Chondrocyte (in vitro differentiated cells): ENCODE measurements at regions not wholly inside any gene's neighbourhood (a gene's known extent, or its start where the extent isn't known, plus 50 kb on each side); places are given as distances from the start of the nearest gene placed in this dataset.

ENCODE experiments used
- DNase-seq: peaks from one replicate; pipeline ENCODE4 v3.0.0; 2021; ENCODE audit warnings: mixed read lengths, low spot score
- H3K27ac Mint-ChIP-seq: one replicate; pipeline ENCODE4 v1.8.0; 2021; ENCODE audit warnings: mild to moderate bottlenecking, moderate library complexity, mixed read lengths; ENCODE audit not compliant: unreplicated experiment
- H3K27me3 Mint-ChIP-seq: 2 replicates; pipeline ENCODE4 v1.8.0; 2021; ENCODE audit warnings: low read depth, mixed read lengths
- H3K36me3 Mint-ChIP-seq: 2 replicates; pipeline ENCODE4 v1.8.0; 2021; ENCODE audit warnings: low read depth, mixed read lengths
- H3K4me1 Mint-ChIP-seq: 2 replicates; pipeline ENCODE4 v1.8.0; 2021; ENCODE audit warnings: low read depth, mild to moderate bottlenecking, mixed read lengths
- H3K4me3 Mint-ChIP-seq: one replicate; pipeline ENCODE4 v1.8.0; 2021; ENCODE audit warnings: mild to moderate bottlenecking, moderate library complexity, mixed read lengths; ENCODE audit not compliant: unreplicated experiment
- H3K9me3 Mint-ChIP-seq: 2 replicates; pipeline ENCODE4 v1.8.0; 2021; ENCODE audit warnings: low read depth, mixed read lengths
- TF ChIP-seq, protein P1 (sequence below): fragments of 200-600 bp; sonication (generic); IDR thresholded peaks from 2 replicates; pipeline ENCODE4 v1.5.0; 2021; ENCODE audit warnings: antibody characterized with exemption, mild to moderate bottlenecking, moderate library complexity

DNA sequence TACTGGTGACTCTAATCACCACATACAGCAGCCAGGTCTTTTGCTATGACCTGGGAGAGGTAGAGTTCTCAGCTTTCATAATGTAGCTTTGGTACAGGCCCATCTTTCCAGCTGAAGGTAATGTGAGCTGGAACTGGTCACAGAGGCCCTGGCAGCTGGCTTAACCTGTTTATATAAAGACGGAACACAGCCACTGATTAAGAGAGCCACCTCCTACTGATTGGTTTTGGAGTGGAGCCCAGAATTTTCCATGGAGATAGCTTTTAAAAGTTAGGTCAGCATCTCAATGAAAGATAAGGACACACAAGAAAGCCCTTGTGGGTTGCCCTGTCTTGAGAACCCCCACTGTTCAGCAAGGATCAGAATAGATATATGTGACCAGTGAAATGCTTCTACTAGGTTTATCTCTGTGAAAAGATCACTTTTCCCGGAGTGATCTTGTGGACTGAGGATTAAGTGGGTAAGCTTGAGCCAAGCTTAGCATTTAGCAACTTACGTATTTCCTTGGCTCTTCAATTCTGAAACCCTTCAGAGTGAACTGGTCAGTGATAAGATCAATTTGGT is 213.7 kb upstream of the CITED2 start:
- Mint-ChIP-seq H3K27ac (peak overlapping the region; percentile 92), H3K36me3 (no peaks in the 10 kb centered on the region), H3K4me3 (no peak overlapping the region), H3K4me1 (peaks cover 65% of the 10 kb centered on the region), H3K9me3 (peaks cover 4% of the 10 kb centered on the region), H3K27me3 (no peaks in the 10 kb centered on the region)
- DNase-seq: no peak
- TF ChIP-seq, protein P1, sequence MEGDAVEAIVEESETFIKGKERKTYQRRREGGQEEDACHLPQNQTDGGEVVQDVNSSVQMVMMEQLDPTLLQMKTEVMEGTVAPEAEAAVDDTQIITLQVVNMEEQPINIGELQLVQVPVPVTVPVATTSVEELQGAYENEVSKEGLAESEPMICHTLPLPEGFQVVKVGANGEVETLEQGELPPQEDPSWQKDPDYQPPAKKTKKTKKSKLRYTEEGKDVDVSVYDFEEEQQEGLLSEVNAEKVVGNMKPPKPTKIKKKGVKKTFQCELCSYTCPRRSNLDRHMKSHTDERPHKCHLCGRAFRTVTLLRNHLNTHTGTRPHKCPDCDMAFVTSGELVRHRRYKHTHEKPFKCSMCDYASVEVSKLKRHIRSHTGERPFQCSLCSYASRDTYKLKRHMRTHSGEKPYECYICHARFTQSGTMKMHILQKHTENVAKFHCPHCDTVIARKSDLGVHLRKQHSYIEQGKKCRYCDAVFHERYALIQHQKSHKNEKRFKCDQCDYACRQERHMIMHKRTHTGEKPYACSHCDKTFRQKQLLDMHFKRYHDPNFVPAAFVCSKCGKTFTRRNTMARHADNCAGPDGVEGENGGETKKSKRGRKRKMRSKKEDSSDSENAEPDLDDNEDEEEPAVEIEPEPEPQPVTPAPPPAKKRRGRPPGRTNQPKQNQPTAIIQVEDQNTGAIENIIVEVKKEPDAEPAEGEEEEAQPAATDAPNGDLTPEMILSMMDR: no peak

DNA sequence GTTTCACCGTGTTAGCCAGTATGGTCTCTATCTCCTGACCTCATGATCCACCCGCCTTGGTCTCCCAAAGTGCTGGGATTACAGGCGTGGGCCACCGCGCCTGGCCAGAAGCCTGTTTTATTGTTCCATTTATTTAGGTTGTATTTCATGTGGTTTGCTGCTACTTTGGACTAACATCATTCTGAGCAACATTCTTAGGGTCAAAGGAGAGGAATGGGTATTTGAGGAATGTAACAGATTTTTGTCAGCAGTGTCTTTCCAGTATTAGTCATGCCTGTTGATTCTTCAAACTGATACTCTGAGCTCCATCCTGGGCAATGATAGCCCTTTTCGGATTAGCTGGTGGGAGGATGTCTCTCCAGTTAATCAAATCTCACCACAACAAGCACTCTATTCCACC is 213.0 kb upstream of the CITED2 start:
- H3K4me1 Mint-ChIP-seq: peaks cover 70% of the 10 kb centered on the region
- H3K27me3 Mint-ChIP-seq: no peaks in the 10 kb centered on the region
- H3K36me3 Mint-ChIP-seq: no peaks in the 10 kb centered on the region
- no peak for DNase-seq
- TF ChIP-seq, protein P1: no peak
- H3K27ac Mint-ChIP-seq: peak overlapping the region; percentile 92
- H3K9me3 Mint-ChIP-seq: peaks cover 4% of the 10 kb centered on the region
- H3K4me3 Mint-ChIP-seq: no peak overlapping the region

DNA sequence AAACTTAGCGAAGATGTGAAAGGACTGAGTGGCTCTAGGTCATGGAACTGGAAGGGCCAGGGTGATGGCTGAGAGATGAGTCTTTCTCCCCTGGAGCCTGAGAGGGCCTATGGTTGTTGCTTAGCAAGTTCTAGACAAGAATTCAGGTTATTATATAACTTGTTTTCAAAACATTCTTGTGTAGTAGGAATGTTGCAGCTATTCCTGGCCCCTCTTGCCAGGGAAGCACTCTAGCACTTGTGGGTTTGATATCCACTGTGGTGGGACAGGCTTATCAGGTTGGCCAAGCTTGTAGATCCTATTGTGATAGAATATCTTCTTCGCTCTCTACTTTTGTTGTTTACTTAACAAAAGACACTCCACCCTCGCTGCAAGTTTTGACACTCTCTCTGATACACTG is 211.8 kb upstream of the CITED2 start:
- H3K27me3 Mint-ChIP-seq: no peaks in the 10 kb centered on the region
- no peaks in the 10 kb centered on the region for H3K36me3 Mint-ChIP-seq
- no peak for DNase-seq
- H3K4me3 Mint-ChIP-seq: no peak overlapping the region
- H3K27ac Mint-ChIP-seq: peak overlapping the region; percentile 92
- H3K9me3 Mint-ChIP-seq: peaks cover 4% of the 10 kb centered on the region
- TF ChIP-seq, protein P1: no peak
- peaks cover 64% of the 10 kb centered on the region for H3K4me1 Mint-ChIP-seq

DNA sequence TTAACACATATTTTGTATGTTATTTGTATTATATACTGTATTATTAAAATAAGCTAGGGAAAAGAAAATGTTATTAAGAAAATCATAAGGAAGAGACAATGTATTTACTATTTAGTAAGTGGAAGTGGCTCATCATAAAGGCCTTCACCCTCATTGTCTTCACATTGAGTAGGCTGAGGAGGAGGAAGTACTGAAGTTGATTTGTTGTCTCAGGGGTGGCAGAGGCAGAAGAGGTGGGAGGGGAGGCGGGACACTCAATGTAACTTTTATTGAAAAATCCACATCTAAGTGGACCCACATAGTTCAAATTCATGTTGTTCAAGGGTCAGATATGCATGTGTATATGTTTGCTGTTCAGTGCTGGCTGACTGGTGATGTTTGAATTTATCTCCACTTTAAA is 210.2 kb upstream of the CITED2 start:
- TF ChIP-seq, protein P1: no peak
- no peak for DNase-seq
- Mint-ChIP-seq H3K4me3 (no peak overlapping the region), H3K4me1 (peaks cover 68% of the 10 kb centered on the region), H3K9me3 (peaks cover 4% of the 10 kb centered on the region), H3K27me3 (no peaks in the 10 kb centered on the region), H3K36me3 (no peaks in the 10 kb centered on the region), H3K27ac (no peak overlapping the region)

DNA sequence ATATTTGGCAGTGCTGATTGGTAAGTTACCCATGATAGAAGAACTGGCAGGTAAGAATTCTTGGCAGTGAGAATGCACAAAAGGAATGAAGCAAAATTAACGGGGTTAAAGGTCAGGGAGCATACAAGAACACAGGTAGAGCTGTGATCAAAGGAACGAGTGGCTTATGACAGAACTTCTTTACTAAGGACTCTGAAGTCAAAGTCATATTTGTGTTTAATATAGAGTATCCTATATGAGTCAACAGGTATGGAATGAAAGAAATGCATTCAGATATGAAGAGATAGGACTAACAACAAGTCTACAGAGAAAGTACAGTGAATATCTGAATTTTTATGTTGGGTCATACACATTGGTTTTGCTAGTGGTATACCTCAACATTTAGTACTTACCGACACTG is 209.0 kb upstream of the CITED2 start:
- peaks cover 65% of the 10 kb centered on the region for H3K4me1 Mint-ChIP-seq

More for the DNA sequence above, 209.0 kb upstream of the CITED2 start:
- no peak for DNase-seq
- H3K27me3 Mint-ChIP-seq: no peaks in the 10 kb centered on the region
- TF ChIP-seq, protein P1: no peak
- H3K27ac Mint-ChIP-seq: peak overlapping the region; percentile 46
- no peaks in the 10 kb centered on the region for H3K36me3 Mint-ChIP-seq
- peaks cover 7% of the 10 kb centered on the region for H3K9me3 Mint-ChIP-seq
- no peak overlapping the region for H3K4me3 Mint-ChIP-seq
